ENCODE measurements at regions not wholly inside any gene's neighbourhood (a gene's known extent, or its start where the extent isn't known, plus 50 kb on each side); places are given as distances from the start of the nearest gene placed in this dataset.
"Not testable (repeated sequence)": the region's sequence is repeated elsewhere in the genome, so short reads cannot be mapped to it uniquely, and the experiment has no call there.

DNA sequence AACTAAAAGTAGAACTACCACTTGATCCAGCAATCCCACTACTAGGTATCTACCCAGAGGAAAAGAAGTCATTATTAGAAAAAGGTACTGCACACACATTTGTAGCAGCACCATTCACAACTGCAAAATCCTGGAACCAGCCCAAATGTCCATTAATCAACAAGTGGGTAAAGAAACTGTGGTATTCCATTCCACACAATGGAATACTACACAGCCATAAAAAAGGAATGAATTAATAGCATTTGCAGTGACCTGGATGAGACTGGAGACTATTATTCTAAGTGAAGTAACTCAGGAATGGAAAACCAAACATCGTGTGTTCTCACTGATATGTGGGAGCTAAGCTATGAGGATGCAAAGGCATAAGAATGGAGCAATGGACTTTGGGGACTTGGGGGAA, 783.8 kb downstream of the KCNJ2 start:
- not testable (repeated sequence) for TF ChIP-seq POLR2A (IDR thresholded peaks at IDR 0.05)
- TF ChIP-seq, protein P1, sequence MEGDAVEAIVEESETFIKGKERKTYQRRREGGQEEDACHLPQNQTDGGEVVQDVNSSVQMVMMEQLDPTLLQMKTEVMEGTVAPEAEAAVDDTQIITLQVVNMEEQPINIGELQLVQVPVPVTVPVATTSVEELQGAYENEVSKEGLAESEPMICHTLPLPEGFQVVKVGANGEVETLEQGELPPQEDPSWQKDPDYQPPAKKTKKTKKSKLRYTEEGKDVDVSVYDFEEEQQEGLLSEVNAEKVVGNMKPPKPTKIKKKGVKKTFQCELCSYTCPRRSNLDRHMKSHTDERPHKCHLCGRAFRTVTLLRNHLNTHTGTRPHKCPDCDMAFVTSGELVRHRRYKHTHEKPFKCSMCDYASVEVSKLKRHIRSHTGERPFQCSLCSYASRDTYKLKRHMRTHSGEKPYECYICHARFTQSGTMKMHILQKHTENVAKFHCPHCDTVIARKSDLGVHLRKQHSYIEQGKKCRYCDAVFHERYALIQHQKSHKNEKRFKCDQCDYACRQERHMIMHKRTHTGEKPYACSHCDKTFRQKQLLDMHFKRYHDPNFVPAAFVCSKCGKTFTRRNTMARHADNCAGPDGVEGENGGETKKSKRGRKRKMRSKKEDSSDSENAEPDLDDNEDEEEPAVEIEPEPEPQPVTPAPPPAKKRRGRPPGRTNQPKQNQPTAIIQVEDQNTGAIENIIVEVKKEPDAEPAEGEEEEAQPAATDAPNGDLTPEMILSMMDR (IDR thresholded peaks at IDR 0.05) = not testable (repeated sequence)
